Stimulated activated CD4-positive, alpha-beta T cell treated with anti-CD3 and anti-CD28 coated beads, Interleukin-1b, Interleukin-23, amount 100 ng/mL, for 48 hours (primary cell): ENCODE measurements at regions not wholly inside any gene's neighbourhood (a gene's known extent, or its start where the extent isn't known, plus 50 kb on each side); places are given as distances from the start of the nearest gene placed in this dataset.
"Not testable (repeated sequence)": the region's sequence is repeated elsewhere in the genome, so short reads cannot be mapped to it uniquely, and the experiment has no call there.

Experiments used
- DNase-seq: peaks from one replicate; pipeline ENCODE4 v3.0.0-alpha.2; 2020

GRCh38 chr21:23960769-23961168 is 1646.5 kb downstream of the MRPL39 start:
- DNase-seq: no peak

GRCh38 chr21:23955135-23955843 is 1652.0 kb downstream of the MRPL39 start:
- no peak for DNase-seq

DNA sequence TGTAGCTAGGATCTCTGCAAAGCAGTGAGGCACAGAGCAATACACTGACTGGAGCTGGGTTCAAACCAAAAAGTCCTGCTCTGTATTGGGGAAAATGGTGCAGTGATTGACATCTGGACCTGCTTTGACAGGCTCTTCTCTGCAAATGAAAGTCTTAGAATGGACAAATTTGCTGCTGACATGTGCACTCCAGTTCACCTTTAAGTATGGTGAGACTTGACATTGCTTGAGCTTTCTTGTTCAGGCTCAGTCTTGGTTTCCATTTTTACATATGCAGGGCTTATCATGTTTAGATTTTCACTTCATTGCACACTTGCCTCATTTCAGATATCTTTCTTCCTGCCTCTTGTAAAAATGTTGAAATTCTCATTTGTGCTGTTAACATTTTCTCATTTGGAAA is 1655.0 kb downstream of the MRPL39 start:
- no peak for DNase-seq

DNA sequence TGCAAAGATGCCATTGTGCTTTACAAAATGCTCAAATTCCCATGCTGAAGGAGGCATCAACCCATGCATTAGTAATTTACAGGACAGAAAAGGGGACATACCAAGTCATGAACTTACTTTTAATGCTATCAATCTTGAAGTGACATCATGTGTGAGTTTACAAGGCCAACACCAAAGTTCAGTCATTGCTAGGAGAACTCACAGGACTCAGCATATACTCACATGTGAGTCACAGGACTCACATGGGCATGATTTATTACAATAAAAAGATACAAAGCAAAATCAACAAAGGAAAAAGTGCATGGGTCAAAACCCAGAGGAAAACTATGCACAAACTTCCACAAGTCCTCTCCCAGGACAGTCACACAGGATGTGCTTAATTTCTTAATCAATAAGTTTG is 1656.0 kb downstream of the MRPL39 start:
- no peak for DNase-seq

GRCh38 chr21:23950344-23950743 is 1656.9 kb downstream of the MRPL39 start:
- DNase-seq: no peak

- DNase-seq: no peak
Measured at GRCh38 chr21:23949493-23949892, 1657.8 kb downstream of the MRPL39 start.

GRCh38 chr21:23939369-23940065 is 1667.8 kb downstream of the MRPL39 start:
- no peak for DNase-seq

GRCh38 chr21:23936991-23937390 is 1670.3 kb downstream of the MRPL39 start:
- DNase-seq: no peak

GRCh38 chr21:23936224-23936623 is 1671.1 kb downstream of the MRPL39 start:
- no peak for DNase-seq

DNA sequence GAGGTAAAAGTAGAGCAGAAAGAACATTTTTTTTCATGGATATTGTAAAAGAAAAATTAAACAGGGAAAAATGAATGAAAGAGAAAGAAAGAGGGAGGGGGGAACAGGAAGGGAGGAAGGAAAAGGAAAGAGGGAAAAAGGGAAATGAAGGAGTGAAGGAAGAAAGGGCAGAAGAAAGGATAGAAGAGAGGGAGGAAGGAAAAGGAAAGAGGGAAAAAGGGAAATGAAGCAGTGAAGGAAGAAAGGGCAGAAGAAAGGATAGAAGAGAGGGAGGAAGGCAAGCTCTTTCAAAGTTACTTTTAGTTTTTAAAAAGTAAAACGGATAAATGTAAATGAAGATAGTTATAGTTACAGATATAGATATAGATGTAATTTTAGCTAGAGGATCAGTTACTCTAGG is 1676.7 kb downstream of the MRPL39 start:
- no peak for DNase-seq

DNA sequence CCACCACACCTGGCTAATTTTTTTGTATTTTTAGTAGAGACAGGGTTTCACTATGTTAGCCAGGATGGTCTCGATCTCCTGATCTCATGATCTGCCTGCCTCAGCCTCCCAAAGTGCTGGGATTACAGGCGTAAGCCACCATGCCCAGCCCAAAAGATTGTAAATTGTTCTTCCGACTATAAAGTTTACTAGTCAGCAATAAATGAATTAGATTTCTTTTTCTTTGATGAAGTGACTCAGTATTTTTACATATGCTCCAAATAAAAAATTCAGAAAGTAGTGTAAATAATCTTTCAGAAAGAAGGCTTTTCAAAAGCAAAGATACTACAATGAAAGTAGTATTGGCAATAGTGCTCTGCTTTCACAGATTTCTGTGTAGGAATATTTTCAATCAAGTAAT is 1680.9 kb downstream of the MRPL39 start:
- not testable (repeated sequence) for DNase-seq

DNA sequence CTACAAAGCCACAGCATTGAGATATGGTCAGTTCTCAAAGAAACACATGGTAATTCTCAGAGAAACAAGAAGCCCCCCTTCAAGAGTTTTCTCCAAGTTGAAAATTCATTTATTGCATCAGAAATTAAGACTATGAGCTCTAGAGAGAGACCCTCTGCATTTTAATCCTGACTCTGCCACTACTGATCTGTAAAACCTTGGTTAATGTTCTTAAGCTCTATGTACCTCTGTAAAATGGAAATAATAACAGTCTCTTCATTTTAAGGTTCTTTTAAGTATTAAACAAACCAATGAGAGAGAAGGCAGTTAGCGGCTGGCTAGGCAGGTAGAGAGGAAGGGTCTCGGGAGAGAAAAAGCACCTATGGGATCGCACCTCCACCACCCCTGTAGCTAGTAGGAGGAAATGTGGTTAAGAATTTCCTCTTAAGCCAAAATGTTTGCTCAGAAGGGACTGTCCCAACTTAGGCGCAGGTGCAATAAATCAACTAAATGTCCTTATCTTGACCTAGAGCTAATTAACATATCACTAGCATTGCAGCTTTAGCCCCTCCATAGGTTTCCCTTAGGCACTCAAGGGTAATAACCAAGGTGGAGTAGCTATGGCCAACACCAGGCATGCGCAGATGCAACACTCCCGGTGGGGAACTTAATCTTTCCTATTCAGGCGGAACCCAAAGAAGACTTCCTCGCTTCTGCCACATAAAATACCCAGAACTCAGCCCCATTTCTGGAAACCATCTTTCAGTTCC is 1685.4 kb downstream of the MRPL39 start:
- no peak for DNase-seq

DNA sequence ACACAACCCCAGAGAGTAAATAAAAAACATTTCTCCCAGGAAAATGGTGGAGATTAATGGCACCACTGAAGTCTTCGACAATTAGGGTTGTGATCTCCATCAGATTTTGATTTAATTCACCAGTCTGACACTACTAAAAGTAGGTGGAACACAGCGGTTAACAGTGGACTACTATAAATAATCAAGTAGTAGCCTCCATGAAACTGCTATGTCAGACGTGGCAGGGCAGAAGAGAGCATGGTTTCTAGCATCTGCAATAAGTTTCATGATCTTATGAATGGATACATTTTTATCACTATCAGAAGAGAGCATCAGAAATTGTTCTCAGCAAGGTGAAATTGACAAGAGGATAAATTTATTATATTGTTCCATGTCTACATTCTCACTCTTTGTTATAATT is 1706.6 kb downstream of the MRPL39 start:
- DNase-seq: no peak

DNA sequence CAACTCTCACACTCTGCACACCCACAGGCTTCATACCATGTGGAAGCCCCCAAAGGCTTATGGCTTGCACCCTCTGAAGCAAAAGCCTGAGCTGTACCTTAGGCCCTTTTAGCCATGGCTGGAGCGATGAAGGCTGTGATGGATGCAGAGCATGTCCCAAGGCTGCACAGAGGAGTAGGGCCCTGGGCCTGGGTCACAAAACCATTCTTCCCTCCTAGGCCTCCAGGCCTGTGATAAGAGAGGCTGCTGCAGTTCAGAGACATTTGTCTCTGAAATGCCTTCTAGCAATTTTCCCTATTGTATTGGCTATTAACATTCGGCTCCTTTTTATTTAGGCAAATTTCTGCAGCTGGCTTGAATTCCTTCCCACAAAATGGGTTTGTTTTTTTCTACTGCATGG is 1707.7 kb downstream of the MRPL39 start:
- DNase-seq: no peak

DNA sequence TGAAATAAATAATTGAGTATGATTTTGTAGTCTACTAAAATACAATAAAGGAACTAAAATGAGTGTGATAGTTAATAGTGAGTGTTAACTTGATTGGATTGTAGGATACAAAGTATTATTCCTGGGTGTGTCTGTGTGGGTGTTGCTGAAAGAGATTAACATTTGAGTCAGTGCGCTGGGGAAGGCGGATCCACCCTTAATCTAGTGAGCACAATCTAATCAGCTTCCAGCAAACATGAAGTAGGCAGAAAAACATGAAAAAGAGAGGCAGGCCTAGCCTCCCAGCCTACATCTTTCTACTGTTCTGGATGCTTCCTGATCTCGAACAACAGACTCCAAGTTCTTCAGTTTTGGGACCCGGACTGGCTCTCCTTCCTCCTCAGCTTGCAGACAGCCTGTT is 1716.6 kb downstream of the MRPL39 start:
- no peak for DNase-seq

- peak; percentile 3 for DNase-seq
Measured at GRCh38 chr21:23887725-23888306, 1719.5 kb downstream of the MRPL39 start.

DNA sequence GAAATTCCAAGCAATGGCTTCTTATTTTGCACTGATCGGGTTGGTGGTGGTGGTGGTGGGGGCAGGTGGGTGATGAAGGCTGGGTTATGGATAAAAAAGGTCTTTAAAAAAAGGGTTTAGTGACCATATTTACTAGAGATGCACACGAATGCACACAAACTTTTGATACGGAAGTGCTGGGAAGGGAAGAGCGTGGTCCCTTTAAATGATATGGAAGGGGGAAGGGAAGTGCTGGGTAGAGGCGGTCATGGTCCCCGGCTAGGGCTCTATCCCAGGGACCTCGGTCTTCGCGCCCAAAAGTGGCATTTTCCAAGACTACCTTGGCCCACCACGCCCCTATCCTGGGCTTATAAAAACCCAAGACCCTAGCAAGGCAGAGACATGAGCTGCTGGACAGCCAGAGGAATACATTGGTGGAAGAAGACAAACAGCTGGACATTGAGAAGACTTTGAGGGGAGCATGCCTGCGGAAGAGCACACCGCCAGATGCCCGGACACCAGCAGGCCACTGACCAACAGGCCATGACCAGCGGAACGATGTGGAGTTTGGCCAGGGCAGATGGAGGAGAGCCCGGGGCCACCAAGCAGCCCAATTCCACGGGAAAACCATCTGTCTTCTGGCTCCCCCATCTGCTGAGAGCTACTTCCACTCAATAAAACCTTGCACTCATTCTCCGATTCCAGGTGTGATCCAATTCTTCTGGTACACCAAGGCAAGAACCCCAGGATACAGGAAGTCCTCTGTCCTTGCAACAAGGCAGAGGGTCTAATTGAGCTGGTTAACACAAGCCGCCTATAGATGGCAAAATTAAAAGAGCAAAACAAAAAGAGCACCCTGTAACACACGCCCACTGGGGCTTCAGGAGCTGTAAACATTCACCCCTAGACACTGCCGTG is 1720.2 kb downstream of the MRPL39 start:
- no peak for DNase-seq

- DNase-seq: no peak
Measured at GRCh38 chr21:23881783-23882182, 1725.5 kb downstream of the MRPL39 start.

DNA sequence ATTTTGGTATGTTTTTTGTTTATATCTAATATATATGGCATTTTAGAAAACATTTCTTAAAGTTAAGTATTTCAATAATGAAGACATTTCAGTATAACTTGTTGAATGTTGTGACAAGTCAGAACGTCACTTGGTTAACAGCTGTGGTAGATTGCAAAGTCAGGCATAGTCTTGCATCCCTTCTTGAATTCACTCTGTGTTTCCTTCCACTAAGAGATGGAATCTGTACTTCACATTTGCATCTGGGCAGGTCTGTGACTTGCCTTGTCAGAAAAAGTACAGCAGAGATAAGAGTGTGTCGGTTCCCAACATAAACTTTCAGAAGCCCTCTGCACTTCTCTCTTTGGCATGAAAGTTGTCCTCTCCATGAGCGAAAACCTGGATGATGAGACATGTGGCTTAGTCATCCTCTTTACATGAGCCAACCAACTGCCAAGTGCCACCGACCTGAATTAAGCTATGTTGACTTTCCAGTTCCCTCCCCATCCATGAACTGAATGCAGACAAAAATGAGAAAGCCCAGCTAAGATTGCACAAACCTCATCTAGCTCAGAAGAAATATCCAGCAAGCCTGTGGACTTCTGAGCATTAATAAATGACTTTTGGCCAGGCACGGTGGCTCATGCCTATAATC is 1730.2 kb downstream of the MRPL39 start:
- DNase-seq: no peak

- DNase-seq: no peak
Measured at GRCh38 chr21:23874271-23874670, 1733.0 kb downstream of the MRPL39 start.

- no peak for DNase-seq
Measured at GRCh38 chr21:23861911-23862504, 1745.3 kb downstream of the MRPL39 start.

DNA sequence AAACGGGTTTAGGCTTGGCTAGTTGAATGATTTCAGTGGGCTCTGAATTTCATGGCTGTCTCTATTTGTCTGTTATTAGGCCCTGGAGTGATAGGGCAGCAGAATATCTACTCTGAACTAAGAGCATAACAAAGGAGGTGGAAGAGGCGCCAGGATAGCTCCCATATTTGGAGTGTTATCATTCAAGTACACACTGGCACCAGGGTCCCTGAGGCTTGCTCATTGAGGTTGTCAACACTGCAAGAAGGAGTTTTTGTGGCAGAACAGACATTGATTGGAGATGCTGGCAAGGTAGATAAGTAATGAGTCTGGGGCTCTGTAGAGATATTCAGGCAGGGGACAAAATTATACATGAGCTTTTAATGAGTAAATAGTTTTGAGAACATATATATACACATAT is 1748.4 kb downstream of the MRPL39 start:
- DNase-seq: no peak
